Loucy (cell line): ENCODE measurements at regions not wholly inside any gene's neighbourhood (a gene's known extent, or its start where the extent isn't known, plus 50 kb on each side); places are given as distances from the start of the nearest gene placed in this dataset.
"Not testable (repeated sequence)": the region's sequence is repeated elsewhere in the genome, so short reads cannot be mapped to it uniquely, and the experiment has no call there.

Source experiments
- H2AFZ ChIP-seq: fragments of 200-600 bp; sonication (generic); 2 replicates; pipeline ENCODE4 v1.6.0; 2016; ENCODE audit warnings: antibody characterized with exemption, mild to moderate bottlenecking, low read length, moderate library complexity
- H3F3A ChIP-seq: fragments of 200-600 bp; 2 replicates; pipeline ENCODE4 v1.6.0; 2016; ENCODE audit warnings: antibody characterized with exemption, low read depth, mild to moderate bottlenecking
- H3K27me3 ChIP-seq: fragments of 200-600 bp; sonication (generic); 2 replicates; pipeline ENCODE4 v1.6.1; 2014; ENCODE audit warnings: low read length, mild to moderate bottlenecking; ENCODE audit not compliant: insufficient read depth, poor library complexity, severe bottlenecking
- H3K36me3 ChIP-seq: fragments of 200-600 bp; sonication (generic); 2 replicates; pipeline ENCODE4 v1.6.1; 2016; ENCODE audit warnings: low read length; ENCODE audit not compliant: insufficient read depth
- H3K4me1 ChIP-seq: fragments of 200-600 bp; sonication (generic); 2 replicates; pipeline ENCODE4 v1.5.1; 2014; ENCODE audit warnings: low read length, mild to moderate bottlenecking; ENCODE audit not compliant: insufficient read depth, poor library complexity, severe bottlenecking
- H3K4me2 ChIP-seq: fragments of 200-600 bp; sonication (generic); 2 replicates; pipeline ENCODE4 v1.6.0; 2014; ENCODE audit warnings: antibody characterized with exemption, low read length, low read depth, mild to moderate bottlenecking; ENCODE audit not compliant: poor library complexity, severe bottlenecking
- H3K4me3 ChIP-seq: fragments of 200-600 bp; sonication (generic); 2 replicates; pipeline ENCODE4 v1.5.1; 2014; ENCODE audit warnings: low read length, mild to moderate bottlenecking, mixed read lengths; ENCODE audit not compliant: poor library complexity, severe bottlenecking
- H3K79me2 ChIP-seq: fragments of 200-600 bp; sonication (generic); 2 replicates; pipeline ENCODE4 v1.6.1; 2014; ENCODE audit warnings: low read length; ENCODE audit not compliant: insufficient read depth
- H3K9ac ChIP-seq: fragments of 200-600 bp; sonication (generic); 2 replicates; pipeline ENCODE4 v1.6.0; 2014; ENCODE audit warnings: mild to moderate bottlenecking, low read depth, low read length, moderate library complexity; ENCODE audit not compliant: poor library complexity, severe bottlenecking
- H3K9me2 ChIP-seq: fragments of 200-600 bp; sonication (generic); replicated peaks from 2 replicates; pipeline ENCODE4 v1.6.1; 2016; ENCODE audit warnings: low read depth, low read length, mixed read lengths
- H3K9me3 ChIP-seq: fragments of 200-600 bp; sonication (generic); 2 replicates; pipeline ENCODE4 v1.6.1; 2014; ENCODE audit warnings: mild to moderate bottlenecking, antibody characterized with exemption, low read length, low read depth; ENCODE audit not compliant: insufficient read depth
- H4K20me1 ChIP-seq: fragments of 200-600 bp; sonication (generic); 2 replicates; pipeline ENCODE4 v1.6.0; 2014; ENCODE audit warnings: antibody characterized with exemption, low read length, mild to moderate bottlenecking; ENCODE audit not compliant: insufficient read depth, poor library complexity, severe bottlenecking
- CTCF ChIP-seq: fragments of 200-600 bp; sonication (generic); conservative IDR thresholded peaks from 2 replicates; pipeline ENCODE4 v1.5.1; 2014; ENCODE audit warnings: mild to moderate bottlenecking, antibody characterized with exemption, low read length
- EZH2phosphoT487 ChIP-seq: fragments of 200-600 bp; IDR thresholded peaks from 2 replicates; pipeline ENCODE4 v1.6.1; 2018; ENCODE audit warnings: antibody characterized with exemption, mild to moderate bottlenecking, moderate library complexity, borderline replicate concordance

- Histone ChIP-seq H2AFZ (no peak overlapping the region), H4K20me1 (no peaks in the 10 kb centered on the region), H3K27me3 (no peaks in the 10 kb centered on the region), H3K4me3 (no peak overlapping the region), H3K79me2 (no peaks in the 10 kb centered on the region), H3F3A (no peaks in the 10 kb centered on the region), H3K36me3 (no peaks in the 10 kb centered on the region), H3K4me1 (no peaks in the 10 kb centered on the region), H3K9ac (no peak overlapping the region), H3K4me2 (no peak overlapping the region), H3K9me3 (no peaks in the 10 kb centered on the region), H3K9me2 (no peaks in the 10 kb centered on the region)
- TF ChIP-seq CTCF (no peak), EZH2phosphoT487 (no peak)
Measured at GRCh38 chr6:27728442-27728841, 183.8 kb downstream of the OR2B2 start.

- no peaks in the 10 kb centered on the region for H4K20me1 ChIP-seq
- no peaks in the 10 kb centered on the region for H3F3A ChIP-seq
- H3K79me2 ChIP-seq: no peaks in the 10 kb centered on the region
- H3K9me3 ChIP-seq: no peaks in the 10 kb centered on the region
- H3K36me3 ChIP-seq: no peaks in the 10 kb centered on the region
- H3K4me1 ChIP-seq: no peaks in the 10 kb centered on the region
- TF ChIP-seq CTCF (no peak), EZH2phosphoT487 (no peak)
- H3K4me3 ChIP-seq: no peak overlapping the region
- no peaks in the 10 kb centered on the region for H3K27me3 ChIP-seq
- no peaks in the 10 kb centered on the region for H3K9me2 ChIP-seq
- no peak overlapping the region for H3K9ac ChIP-seq
- no peak overlapping the region for H3K4me2 ChIP-seq
- no peak overlapping the region for H2AFZ ChIP-seq
Measured at GRCh38 chr6:27726619-27727023, 185.6 kb downstream of the OR2B2 start.

GRCh38 chr6:27720607-27721580 lies 191.3 kb downstream of the OR2B2 start:
- Histone ChIP-seq H3K4me1 (no peaks in the 10 kb centered on the region), H3K9ac (no peak overlapping the region), H3K4me3 (no peak overlapping the region), H2AFZ (no peak overlapping the region), H3K4me2 (no peak overlapping the region), H3K9me2 (no peaks in the 10 kb centered on the region), H4K20me1 (no peaks in the 10 kb centered on the region), H3K36me3 (no peaks in the 10 kb centered on the region), H3F3A (no peaks in the 10 kb centered on the region), H3K9me3 (no peaks in the 10 kb centered on the region), H3K79me2 (no peaks in the 10 kb centered on the region), H3K27me3 (no peaks in the 10 kb centered on the region)
- no peak for TF ChIP-seq CTCF
- no peak for TF ChIP-seq EZH2phosphoT487

GRCh38 chr6:27719039-27719438 lies 193.2 kb downstream of the OR2B2 start:
- not testable (repeated sequence) for H3K36me3 ChIP-seq, H3K9me2 ChIP-seq, H3K79me2 ChIP-seq, H3K4me3 ChIP-seq, H3F3A ChIP-seq, H3K4me2 ChIP-seq, H3K9me3 ChIP-seq, H2AFZ ChIP-seq, H4K20me1 ChIP-seq, H3K4me1 ChIP-seq, H3K27me3 ChIP-seq, H3K9ac ChIP-seq
